RWPE2 (cell line): ENCODE measurements at regions not wholly inside any gene's neighbourhood (a gene's known extent, or its start where the extent isn't known, plus 50 kb on each side); places are given as distances from the start of the nearest gene placed in this dataset.
A peak's percentile ranks its signal among the peaks of the same experiment; 100 is the strongest.

Source experiments
- ATAC-seq: fragments of 200-7000 bp; cut with Tn5 transposase; 3 replicates; pipeline ENCODE4 v1.9.1; 2021; ENCODE audit warnings: low read depth
- DNase-seq: peaks from one replicate; pipeline ENCODE4 v3.0.0-alpha.2; 2020; ENCODE audit warnings: low spot score
- H3K27ac ChIP-seq: fragments of 450-650 bp; 2 replicates; pipeline ENCODE4 v1.5.1; 2017; ENCODE audit warnings: mild to moderate bottlenecking; ENCODE audit not compliant: poor library complexity, severe bottlenecking
- H3K27me3 ChIP-seq: fragments of 250-450 bp; sonication (Bioruptor Pico); 2 replicates; pipeline ENCODE4 v1.5.1; 2021; ENCODE audit warnings: mild to moderate bottlenecking, moderate library complexity; ENCODE audit not compliant: insufficient read depth, poor library complexity, severe bottlenecking
- H3K36me3 ChIP-seq: fragments of 250-450 bp; sonication (Bioruptor Pico); 2 replicates; pipeline ENCODE4 v1.5.1; 2020; ENCODE audit warnings: low read depth, mild to moderate bottlenecking, moderate library complexity
- H3K4me1 ChIP-seq: fragments of 250-450 bp; sonication (Bioruptor Pico); 2 replicates; pipeline ENCODE4 v1.5.1; 2021; ENCODE audit warnings: mild to moderate bottlenecking, moderate library complexity; ENCODE audit not compliant: insufficient read depth, poor library complexity, severe bottlenecking
- H3K4me3 ChIP-seq: fragments of 250-450 bp; sonication (Bioruptor Pico); 2 replicates; pipeline ENCODE4 v1.5.1; 2021; ENCODE audit warnings: mild to moderate bottlenecking, moderate library complexity; ENCODE audit not compliant: severe bottlenecking
- H3K9me3 ChIP-seq: fragments of 250-450 bp; sonication (Bioruptor Pico); 2 replicates; pipeline ENCODE4 v1.5.1; 2021; ENCODE audit warnings: mild to moderate bottlenecking, moderate library complexity; ENCODE audit not compliant: severe bottlenecking
- CTCF ChIP-seq: fragments of 450-650 bp; IDR thresholded peaks from one replicate; pipeline ENCODE4 v1.5.1; 2017; ENCODE audit warnings: mild to moderate bottlenecking, moderate library complexity; ENCODE audit not compliant: poor library complexity, severe bottlenecking

GRCh38 chr2:136327162-136327852, 209.4 kb upstream of the CXCR4 start:
- Histone ChIP-seq H3K4me3 (no peak overlapping the region), H3K36me3 (no peaks in the 10 kb centered on the region), H3K4me1 (no peaks in the 10 kb centered on the region), H3K27me3 (no peaks in the 10 kb centered on the region), H3K27ac (no peak overlapping the region), H3K9me3 (no peaks in the 10 kb centered on the region)
- TF ChIP-seq CTCF, result no peak
- DNase-seq (no peak), ATAC-seq (peak; percentile 58)

GRCh38 chr2:136325844-136326331, 207.9 kb upstream of the CXCR4 start:
- no peak for TF ChIP-seq CTCF
- Histone ChIP-seq H3K27ac (no peak overlapping the region), H3K36me3 (no peaks in the 10 kb centered on the region), H3K27me3 (no peaks in the 10 kb centered on the region), H3K9me3 (no peaks in the 10 kb centered on the region), H3K4me1 (no peaks in the 10 kb centered on the region), H3K4me3 (no peak overlapping the region)
- DNase-seq (no peak), ATAC-seq (no peak)

- Histone ChIP-seq H3K27me3 (no peaks in the 10 kb centered on the region), H3K27ac (no peak overlapping the region), H3K9me3 (no peaks in the 10 kb centered on the region), H3K36me3 (no peaks in the 10 kb centered on the region), H3K4me3 (no peak overlapping the region), H3K4me1 (no peaks in the 10 kb centered on the region)
- ATAC-seq, result no peak
- no peak for TF ChIP-seq CTCF
- DNase-seq, result no peak
Observed at GRCh38 chr2:136324966-136325365, 207.0 kb upstream of the CXCR4 start.

GRCh38 chr2:136323935-136324334, 206.0 kb upstream of the CXCR4 start:
- no peaks in the 10 kb centered on the region for H3K4me1 ChIP-seq
- no peaks in the 10 kb centered on the region for H3K36me3 ChIP-seq
- no peaks in the 10 kb centered on the region for H3K9me3 ChIP-seq
- no peak for TF ChIP-seq CTCF
- no peak overlapping the region for H3K4me3 ChIP-seq
- ATAC-seq (no peak), DNase-seq (no peak)
- H3K27me3 ChIP-seq, result no peaks in the 10 kb centered on the region
- H3K27ac ChIP-seq, result no peak overlapping the region

- Histone ChIP-seq H3K4me3 (no peak overlapping the region), H3K36me3 (no peaks in the 10 kb centered on the region), H3K9me3 (no peaks in the 10 kb centered on the region), H3K27ac (no peak overlapping the region), H3K27me3 (no peaks in the 10 kb centered on the region), H3K4me1 (no peaks in the 10 kb centered on the region)
- TF ChIP-seq CTCF, result no peak
- no peak for DNase-seq
- ATAC-seq, result no peak
Observed at GRCh38 chr2:136323195-136323594, 205.2 kb upstream of the CXCR4 start.
